K562 (cell line): ENCODE measurements at regions not wholly inside any gene's neighbourhood (a gene's known extent, or its start where the extent isn't known, plus 50 kb on each side); places are given as distances from the start of the nearest gene placed in this dataset.

Experiments used
- ATAC-seq: fragments of 200-7000 bp; cut with Tn5 transposase; 3 replicates; pipeline ENCODE4 v1.9.1; 2020; ENCODE audit warnings: moderate library complexity
- BruUV-seq: library from RNA; stranded (reverse); fragments of 400-500 nt; replicated peaks from 2 replicates; lab custom pipeline; 2021; lab: Mats Ljungman, UMichigan
- CTCF ChIA-PET: fragments of 300-600 bp; formaldehyde crosslinking; extraction: SDS; loops from one replicate; lab custom pipeline; 2021; ENCODE audit warnings: low intra/inter-chr PET ratio; lab: Yijun Ruan, JAX
- POLR2A ChIA-PET: fragments of 300-600, 350-650 bp; sonication (Branson Sonifier 250); formaldehyde crosslinking; extraction: SDS; loops from one replicate; lab custom pipeline; 2021; ENCODE audit warnings: antibody characterized with exemption, inconsistent platforms; lab: Yijun Ruan, JAX
- DNase-seq, 4 experiments: peaks; one replicate each; pipeline versions ENCODE4 v3.0.0 to v3.0.0-alpha.2; 2011 to 2018; ENCODE audit warnings: low spot score in 3 of 4, mixed read lengths in 3 of 4; ENCODE audit errors: extremely low read depth in 1 of 4
- FAIRE-seq: peaks from 2 replicates; lab custom pipeline; 2011; peaks lifted over from hg19 to GRCh38; lab: Jason Lieb, UNC
- H2AFZ ChIP-seq: 2 replicates; pipeline ENCODE4 v1.6.0; 2011; ENCODE audit warnings: low read depth, low read length, control low read depth, inconsistent platforms
- H3K27ac ChIP-seq: fragments of 200-600 bp; 3 replicates; pipeline ENCODE4 v1.8.0; 2011; ENCODE audit warnings: low read depth, mild to moderate bottlenecking, control low read depth, inconsistent platforms, low read length, moderate library complexity, mixed read lengths; ENCODE audit errors: extremely low read depth
- H3K27me3 ChIP-seq, 2 experiments: fragments of 300-600 bp in 1 of 2; 2 replicates in 1 of 2; 3 replicates in 1 of 2; pipeline versions ENCODE4 v1.6.0 to v1.8.0; 2011; ENCODE audit warnings: inconsistent platforms in 2 of 2, low read length in 2 of 2, mild to moderate bottlenecking in 1 of 2, mixed read lengths in 1 of 2, moderate library complexity in 1 of 2; ENCODE audit not compliant: control insufficient read depth in 2 of 2, insufficient read depth in 2 of 2
- H3K36me3 ChIP-seq: fragments of 300-600 bp; 3 replicates; pipeline ENCODE4 v1.8.0; 2011; ENCODE audit warnings: mild to moderate bottlenecking, low read length, inconsistent platforms; ENCODE audit not compliant: control insufficient read depth, insufficient read depth
- H3K4me1 ChIP-seq, 2 experiments: fragments of 200-600 bp in 1 of 2; replicated peaks in 1 of 2; 2 replicates in 1 of 2; 3 replicates in 1 of 2; pipeline versions ENCODE4 v1.5.1 to v1.8.0; 2011; ENCODE audit warnings: inconsistent platforms in 2 of 2, low read length in 2 of 2, mild to moderate bottlenecking in 1 of 2, mixed read lengths in 1 of 2, moderate library complexity in 1 of 2; ENCODE audit not compliant: control insufficient read depth in 2 of 2, insufficient read depth in 2 of 2
- H3K4me2 ChIP-seq: 2 replicates; pipeline ENCODE4 v1.6.1; 2011; ENCODE audit warnings: low read length, control low read depth, inconsistent platforms, mixed read lengths; ENCODE audit not compliant: insufficient read depth
- H3K4me3 ChIP-seq: fragments of 200-600 bp; sonication (generic), shearing (Covaris generic); 2 replicates; pipeline ENCODE4 v1.5.1; 2016; ENCODE audit warnings: control low read depth, inconsistent platforms
- H3K79me2 ChIP-seq: fragments of 200-600 bp; 3 replicates; pipeline ENCODE4 v1.8.0; 2011; ENCODE audit warnings: low read length, inconsistent platforms; ENCODE audit not compliant: control insufficient read depth, insufficient read depth
- H3K9ac ChIP-seq, 2 experiments: 2 replicates each; pipeline versions ENCODE4 v1.6.0 to v1.6.1; 2011; ENCODE audit warnings: low read depth in 2 of 2, low read length in 2 of 2, control low read depth in 1 of 2, inconsistent platforms in 1 of 2, mild to moderate bottlenecking in 1 of 2, mixed read lengths in 1 of 2; ENCODE audit not compliant: insufficient read depth in 1 of 2
- H3K9me1 ChIP-seq: one replicate; pipeline ENCODE4 v1.6.0; 2011; ENCODE audit warnings: inconsistent platforms, mild to moderate bottlenecking, low read length, moderate library complexity; ENCODE audit not compliant: control insufficient read depth, insufficient read depth
- H3K9me3 ChIP-seq: replicated peaks from 2 replicates; pipeline ENCODE4 v1.5.1; 2011; ENCODE audit warnings: low read depth, low read length, inconsistent platforms; ENCODE audit not compliant: control insufficient read depth, insufficient read depth
- H4K20me1 ChIP-seq: replicated peaks from 2 replicates; pipeline ENCODE4 v1.6.1; 2011; ENCODE audit warnings: low read length, inconsistent platforms, mixed read lengths; ENCODE audit not compliant: control insufficient read depth, insufficient read depth
- POLR2AphosphoS5 ChIP-seq: IDR thresholded peaks from 2 replicates; pipeline ENCODE4 v1.6.1; 2011; ENCODE audit warnings: mild to moderate bottlenecking, low read depth, low read length, moderate library complexity; ENCODE audit not compliant: control insufficient read depth, insufficient read depth
- RBM34 ChIP-seq: fragments of 200-400 bp; formaldehyde crosslinking; IDR thresholded peaks from 2 replicates; pipeline ENCODE4 v1.6.1; 2018; ENCODE audit warnings: low read length, borderline replicate concordance; ENCODE audit not compliant: insufficient read depth
- TOE1 ChIP-seq, 2 experiments: fragments of 450-650 bp in 1 of 2; sonication (generic) in 1 of 2; formaldehyde crosslinking in 1 of 2; IDR thresholded peaks; 2 replicates each; pipeline versions ENCODE4 v1.7.1 to v1.8.0; 2016 to 2022; ENCODE audit warnings: borderline replicate concordance in 2 of 2, mild to moderate bottlenecking in 2 of 2, antibody characterized with exemption in 1 of 2, inconsistent platforms in 1 of 2, low read depth in 1 of 2, missing genetic modification reagents in 1 of 2, moderate library complexity in 1 of 2
- WHSC1 ChIP-seq: IDR thresholded peaks from one replicate; pipeline ENCODE4 v1.6.1; 2012; ENCODE audit warnings: low read length, control low read depth, inconsistent platforms
- ZFP30 ChIP-seq: fragments of 250-450 bp; sonication (Bioruptor Pico); IDR thresholded peaks from 2 replicates; pipeline ENCODE4 v1.8.0; 2022; ENCODE audit warnings: moderate library complexity, mild to moderate bottlenecking, inconsistent platforms, borderline replicate concordance
- ZKSCAN1 ChIP-seq: fragments of 150-350 bp; IDR thresholded peaks from 2 replicates; pipeline ENCODE4 v1.6.1; 2016; ENCODE audit warnings: low read depth, low read length
- ZNF316 ChIP-seq: fragments of 450-650 bp; IDR thresholded peaks from 2 replicates; pipeline ENCODE4 v1.6.1; 2016
- ZNF445 ChIP-seq: fragments of 250-450 bp; sonication (Bioruptor Pico); IDR thresholded peaks from 2 replicates; pipeline ENCODE4 v1.4.0; 2020; ENCODE audit warnings: low read depth, mild to moderate bottlenecking, moderate library complexity
- ZNF785 ChIP-seq: fragments of 250-450 bp; sonication (Bioruptor Pico); IDR thresholded peaks from 2 replicates; pipeline ENCODE4 v1.4.0; 2020; ENCODE audit warnings: mild to moderate bottlenecking
- WGBS: fragments of 100-300 bp; shearing (Covaris generic); methylation state at CpG from one replicate; pipeline ENCODE4 v1.1.6; 2016; ENCODE audit warnings: low coverage, mixed read lengths; ENCODE audit not compliant: insufficient coverage; ENCODE audit errors: missing lambda C conversion rate; 5-methylcytosine and 5-hydroxymethylcytosine counted together
- in situ Hi-C: fragments of 300-500 bp; cut with MboI; formaldehyde crosslinking; loops from 4 replicates; pipeline ENCODE4 v1.15.0; 2018; ENCODE audit warnings: inconsistent platforms, mixed read lengths
- intact Hi-C: fragments of 100-400 bp; cut with micrococcal nuclease; formaldehyde crosslinking; loops from 2 replicates; pipeline ENCODE4 v1.14.2; 2022
- TF ChIP-seq, protein P1 (sequence below): fragments of 450-650 bp; formaldehyde crosslinking; IDR thresholded peaks from 2 replicates; pipeline ENCODE4 v1.4.0; 2020; ENCODE audit warnings: mild to moderate bottlenecking, mixed read lengths

DNA sequence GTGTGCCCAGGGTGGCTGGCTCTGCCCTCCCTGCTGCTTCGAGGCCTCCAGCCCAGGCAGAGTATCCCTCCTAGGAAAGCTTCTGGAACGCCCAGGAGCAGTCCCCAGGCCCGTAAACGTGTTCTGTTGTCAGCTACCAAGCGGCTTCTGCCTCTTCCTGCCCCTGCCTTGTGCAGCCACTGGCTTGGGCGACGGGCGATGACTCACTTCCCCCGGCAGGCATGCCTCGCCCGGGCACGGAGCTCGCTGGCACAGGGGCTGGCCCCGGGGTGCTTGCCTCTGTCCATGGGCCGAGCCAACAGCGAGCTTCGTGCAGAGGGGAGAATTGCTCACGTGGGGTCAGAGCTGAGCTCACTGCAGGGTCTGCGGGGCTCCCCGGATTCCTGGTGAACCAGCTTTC lies 86.7 kb upstream of the THBS2 start (continued):
- TF ChIP-seq ZNF785 (CRISPR knock-in tag) (no peak), ZNF316 (no peak), ZKSCAN1 (no peak), RBM34 (no peak), ZFP30 (no peak)

DNA sequence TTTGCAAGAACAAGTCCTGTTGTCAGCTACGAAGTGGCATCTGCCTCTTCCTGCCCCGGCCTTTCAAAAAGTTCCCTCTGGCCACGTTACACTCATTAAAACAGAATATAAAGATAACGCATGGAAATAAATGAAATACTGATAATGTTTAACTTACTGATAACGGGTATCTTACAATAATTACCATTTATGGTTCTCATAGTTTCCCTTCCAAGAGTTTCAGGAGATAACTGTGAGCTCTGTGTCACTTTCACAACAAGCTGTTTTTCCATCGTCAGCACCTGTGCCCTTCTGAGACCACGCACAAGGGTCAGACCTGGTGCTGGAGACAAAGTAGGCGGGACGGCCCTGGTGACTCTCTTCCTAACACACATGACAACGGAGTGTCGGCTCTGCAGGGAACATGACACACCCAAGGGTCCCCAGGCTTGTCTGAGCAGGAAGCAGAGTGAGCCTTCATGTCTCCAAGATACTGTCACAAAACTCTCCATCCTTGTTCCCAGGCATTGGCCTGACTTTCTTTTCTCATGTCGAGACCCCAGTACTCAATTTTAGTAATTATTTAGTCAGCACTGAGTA lies 86.2 kb upstream of the THBS2 start:
- Histone ChIP-seq H2AFZ (no peak overlapping the region), H3K9me3 (no peaks in the 10 kb centered on the region), H3K4me2 (no peak overlapping the region), H3K27me3 (peaks cover 34 to 43% of the 10 kb centered on the region in 2 experiments), H3K4me1 (peaks cover 0 to 4% of the 10 kb centered on the region in 2 experiments; a peak in 2 of 5 replicates), H3K36me3 (no peaks in the 10 kb centered on the region), H3K79me2 (no peaks in the 10 kb centered on the region), H4K20me1 (no peaks in the 10 kb centered on the region), H3K4me3 (no peak overlapping the region), H3K9ac (no peak overlapping the region), H3K9me1 (no peaks in the 10 kb centered on the region), H3K27ac (no peak overlapping the region)
- no peak for TF ChIP-seq POLR2AphosphoS5
- TF ChIP-seq ZNF445: no peak
- no peak for TF ChIP-seq WHSC1
- no peak for TF ChIP-seq TOE1 (IDR thresholded peaks at IDR 0.05; ENCODE audit: borderline replicate concordance)
- TF ChIP-seq TOE1 (CRISPR knock-in tag; IDR thresholded peaks at IDR 0.05; ENCODE audit: borderline replicate concordance, low read depth): no peak
- TF ChIP-seq, protein P1, sequence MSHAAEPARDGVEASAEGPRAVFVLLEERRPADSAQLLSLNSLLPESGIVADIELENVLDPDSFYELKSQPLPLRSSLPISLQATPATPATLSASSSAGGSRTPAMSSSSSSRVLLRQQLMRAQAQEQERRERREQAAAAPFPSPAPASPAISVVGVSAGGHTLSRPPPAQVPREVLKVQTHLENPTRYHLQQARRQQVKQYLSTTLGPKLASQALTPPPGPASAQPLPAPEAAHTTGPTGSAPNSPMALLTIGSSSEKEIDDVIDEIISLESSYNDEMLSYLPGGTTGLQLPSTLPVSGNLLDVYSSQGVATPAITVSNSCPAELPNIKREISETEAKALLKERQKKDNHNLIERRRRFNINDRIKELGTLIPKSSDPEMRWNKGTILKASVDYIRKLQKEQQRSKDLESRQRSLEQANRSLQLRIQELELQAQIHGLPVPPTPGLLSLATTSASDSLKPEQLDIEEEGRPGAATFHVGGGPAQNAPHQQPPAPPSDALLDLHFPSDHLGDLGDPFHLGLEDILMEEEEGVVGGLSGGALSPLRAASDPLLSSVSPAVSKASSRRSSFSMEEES (CRISPR knock-in tag): no peak
- in situ Hi-C loops: no loop called here
- 2% methylated on average over 12 of the region's 12 CpGs for WGBS
- BruUV-seq: no TSS peak
- ATAC-seq: no peak
- POLR2A ChIA-PET: no interaction called here
- FAIRE-seq: no peak
- DNase-seq: no peak
- CTCF ChIA-PET: no interaction called here
- intact Hi-C loops: no loop called here
